HG02870 (cell line): ENCODE measurements at regions not wholly inside any gene's neighbourhood (a gene's known extent, or its start where the extent isn't known, plus 50 kb on each side); places are given as distances from the start of the nearest gene placed in this dataset.

Experiments used
- ATAC-seq: cut with Tn5 transposase; IDR thresholded peaks from one replicate; pipeline ENCODE4 v1.9.1; 2021; ENCODE audit warnings: mild to moderate bottlenecking, moderate library complexity; ENCODE audit not compliant: unreplicated experiment

DNA sequence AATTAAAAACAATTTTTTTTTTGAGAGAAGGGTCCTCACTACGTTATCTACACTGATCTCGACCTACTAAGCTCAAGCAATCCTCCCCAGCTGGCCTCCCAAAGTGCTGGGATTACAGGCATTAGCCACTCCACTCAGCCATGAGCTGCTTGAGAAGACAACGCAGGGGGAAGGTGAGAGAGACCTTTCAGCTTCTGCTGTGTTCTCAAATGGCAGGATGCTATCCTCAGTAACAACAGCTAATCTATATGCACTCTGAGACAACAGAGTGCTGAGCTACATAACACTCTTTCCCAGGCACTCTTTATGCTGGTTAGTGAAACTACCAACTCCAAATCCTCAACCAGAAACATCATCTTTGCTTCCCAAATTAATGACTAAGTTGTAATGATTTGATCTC, 526.1 kb downstream of the CCER1 start:
- ATAC-seq, result no peak

DNA sequence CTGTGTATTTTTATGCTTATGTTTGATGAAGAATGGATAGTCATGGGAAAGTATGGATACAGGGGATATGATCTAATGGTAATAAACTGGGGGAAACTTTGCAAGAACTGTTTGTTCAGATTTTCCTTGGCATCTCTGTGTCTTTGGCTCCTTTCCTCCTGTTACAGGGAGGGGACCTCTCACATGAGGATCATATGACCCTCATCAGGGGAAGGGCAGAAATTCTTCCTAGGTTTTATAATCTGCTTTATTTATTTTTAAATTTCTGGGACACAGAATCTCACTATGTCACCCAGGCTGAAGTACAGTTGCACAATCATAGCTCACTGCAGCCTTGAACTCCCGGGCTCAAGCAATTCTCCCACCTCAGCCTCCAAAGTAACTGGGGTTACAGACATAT, 526.5 kb downstream of the CCER1 start:
- ATAC-seq, result no peak

DNA sequence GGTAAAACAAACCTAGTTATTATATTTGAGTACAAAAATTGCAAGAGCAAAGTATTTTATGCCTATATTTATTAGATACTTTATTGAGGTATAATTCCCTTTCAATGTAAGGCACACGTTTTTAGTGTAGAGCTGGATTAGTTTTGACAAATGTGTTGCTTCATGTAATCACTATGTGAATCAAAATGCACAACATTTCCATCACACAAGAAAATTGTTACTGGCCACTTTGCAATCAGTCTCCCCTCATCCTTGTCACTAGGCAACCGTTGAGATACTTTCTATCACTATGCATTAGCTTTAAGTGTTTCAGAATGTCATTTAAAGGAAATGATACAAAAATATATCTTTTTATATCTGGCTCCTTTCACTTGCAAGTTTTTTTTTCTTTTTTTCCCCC, 531.0 kb downstream of the CCER1 start:
- ATAC-seq, result no peak

DNA sequence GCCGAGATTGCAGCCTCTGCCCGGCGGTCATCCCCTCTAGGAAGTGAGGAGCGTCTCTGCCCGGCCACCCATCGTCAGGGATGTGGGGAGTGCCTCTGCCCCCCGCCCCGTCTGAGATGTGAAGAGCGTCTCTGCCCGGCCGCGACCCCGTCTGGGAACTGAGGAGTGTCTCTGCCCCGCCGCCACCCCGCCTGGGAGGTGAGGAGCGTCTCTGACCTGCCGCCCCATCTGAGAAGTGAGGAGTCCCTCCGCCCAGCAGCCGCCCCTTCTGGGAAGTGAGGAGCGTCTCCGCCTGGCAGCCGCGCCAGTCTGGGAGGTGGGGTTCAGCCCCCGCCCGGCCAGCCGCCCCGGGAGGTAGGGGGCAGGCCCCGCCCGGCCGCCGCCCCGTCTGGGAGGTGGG, 544.0 kb downstream of the CCER1 start:
- ATAC-seq, result no peak

DNA sequence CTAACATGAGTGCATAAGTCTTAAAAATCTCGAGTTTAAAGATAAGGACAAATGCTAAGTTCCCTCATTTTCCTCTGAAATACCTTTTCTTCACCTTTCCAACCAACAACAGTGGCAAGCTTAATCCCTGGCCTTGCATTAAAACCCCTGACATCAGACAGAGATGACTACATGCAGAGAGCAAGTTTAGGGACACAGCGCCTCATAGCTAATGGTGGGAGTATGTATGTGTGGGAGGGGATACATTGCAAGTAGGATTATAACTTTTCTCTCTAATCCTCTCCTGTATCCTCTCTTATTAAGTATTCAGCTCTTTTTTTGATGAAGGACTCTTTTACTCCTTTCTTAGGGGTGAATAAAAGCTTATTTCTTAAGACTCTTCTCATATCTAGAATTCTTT, 547.1 kb downstream of the CCER1 start:
- ATAC-seq, result no peak

DNA sequence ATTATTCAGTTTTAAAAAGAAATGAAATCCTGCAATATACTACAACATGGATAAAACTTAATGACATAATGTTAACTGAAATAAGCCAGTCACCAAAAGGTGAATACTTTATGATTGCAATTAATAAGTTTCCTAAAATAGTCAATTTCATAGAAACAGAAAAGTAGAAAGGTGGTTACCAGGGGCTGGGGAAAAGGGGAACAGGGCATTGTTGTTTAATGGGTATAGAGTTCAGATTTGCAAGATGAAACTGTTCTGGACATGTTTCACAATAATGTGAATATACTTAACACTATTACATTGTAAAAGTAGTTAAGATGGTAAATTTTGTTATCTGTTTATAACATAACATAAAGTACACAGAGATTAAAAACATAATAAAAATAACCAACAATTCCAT, 550.9 kb downstream of the CCER1 start:
- peak; percentile 67 for ATAC-seq

DNA sequence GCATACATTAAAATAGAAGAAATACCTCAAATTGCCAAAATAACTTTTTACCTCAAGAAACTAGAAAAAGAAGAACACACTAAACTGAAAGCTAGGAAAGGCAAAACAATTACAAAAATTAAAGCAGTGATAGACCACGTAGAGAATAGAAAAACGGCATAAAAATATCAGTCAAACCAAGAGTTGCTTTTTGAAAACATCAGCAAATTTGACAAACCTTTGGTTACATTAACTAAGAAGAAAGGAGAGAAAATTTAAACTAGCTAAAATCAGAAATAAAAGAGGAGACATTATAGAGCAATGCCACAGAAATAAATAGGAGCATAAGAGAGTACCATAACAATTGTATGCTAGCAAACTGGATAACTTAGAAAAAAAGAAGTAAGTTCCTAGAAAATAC, 553.8 kb downstream of the CCER1 start:
- ATAC-seq, result no peak

DNA sequence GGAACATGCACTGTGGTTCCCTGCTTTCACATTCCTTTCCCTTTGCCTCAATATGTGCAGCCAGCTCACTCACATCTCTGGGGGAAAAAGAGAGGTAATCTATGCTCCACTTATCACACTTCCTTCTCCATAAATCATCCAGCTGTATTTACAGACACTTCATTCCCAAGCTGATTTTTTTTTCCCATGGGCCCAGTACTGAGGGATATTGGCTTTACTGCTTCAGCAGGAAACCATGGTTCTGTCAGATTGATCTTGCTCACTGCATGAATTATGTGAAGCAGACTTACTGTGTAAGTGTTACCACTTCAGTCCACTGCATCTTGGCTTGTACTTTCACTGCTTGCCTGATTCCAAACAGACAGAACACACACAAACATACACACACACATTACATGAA, 555.6 kb downstream of the CCER1 start:
- ATAC-seq, result no peak

DNA sequence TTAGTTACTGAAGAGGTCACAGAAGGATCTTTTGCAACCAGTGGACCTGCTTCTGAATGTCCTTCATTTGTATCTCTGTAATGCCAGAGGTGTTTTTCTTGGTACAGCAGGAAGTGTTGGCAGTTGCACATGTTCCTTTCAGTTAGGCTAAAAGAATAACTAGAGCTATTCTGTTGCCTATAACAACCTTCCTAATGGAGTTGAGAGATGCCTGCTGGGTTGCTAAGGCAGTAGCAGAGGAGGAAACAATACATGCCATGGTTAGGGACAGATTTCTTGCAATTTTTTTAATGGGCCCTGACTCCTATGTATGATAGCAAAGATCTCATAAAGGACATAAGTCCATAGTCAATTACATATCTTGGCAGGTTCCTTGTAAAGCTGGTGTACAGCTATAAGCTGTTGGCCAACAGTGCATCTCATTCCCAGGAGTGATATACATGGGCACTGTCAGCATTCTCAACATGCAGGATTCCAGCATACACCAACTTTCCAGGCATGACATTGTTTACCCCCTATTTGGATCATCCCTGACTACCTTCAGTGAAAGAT, 556.6 kb downstream of the CCER1 start:
- ATAC-seq, result no peak

DNA sequence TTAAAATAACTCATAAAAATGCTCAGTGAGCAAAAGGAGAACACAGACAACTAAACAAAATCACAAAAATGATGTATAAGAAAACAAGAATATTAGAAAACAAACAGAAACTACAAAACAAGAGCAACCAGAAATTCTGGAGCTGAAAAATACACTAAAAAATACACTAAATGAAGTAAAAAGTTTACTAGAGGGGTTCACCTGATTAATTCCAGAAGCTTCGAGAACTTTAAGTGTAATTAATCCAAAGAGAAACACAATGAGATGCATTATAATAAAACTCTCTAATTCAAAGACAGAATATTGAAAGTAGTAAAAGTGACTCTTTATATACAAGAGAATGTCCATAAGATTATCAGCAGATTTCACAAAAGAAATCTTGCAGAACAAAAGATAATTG, 558.4 kb downstream of the CCER1 start:
- ATAC-seq, result no peak

DNA sequence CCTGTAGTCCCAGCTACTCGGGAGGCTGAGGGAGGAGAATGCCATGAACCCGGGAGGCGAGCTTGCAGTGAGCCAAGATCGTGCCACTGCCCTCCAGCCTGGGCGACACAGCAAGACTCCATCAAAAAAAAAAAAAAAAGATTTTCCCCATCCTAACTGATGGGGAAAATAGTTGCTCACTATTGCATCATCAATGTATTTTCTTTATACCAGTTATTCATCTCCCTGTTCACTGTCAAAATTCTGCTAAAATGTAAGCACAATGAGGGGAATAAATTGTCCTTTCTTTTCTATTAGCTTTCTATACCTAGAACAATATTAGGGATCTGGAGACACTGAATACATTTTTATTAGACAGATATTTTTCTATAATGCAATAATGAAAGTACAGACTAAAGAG, 561.3 kb downstream of the CCER1 start:
- ATAC-seq, result no peak

DNA sequence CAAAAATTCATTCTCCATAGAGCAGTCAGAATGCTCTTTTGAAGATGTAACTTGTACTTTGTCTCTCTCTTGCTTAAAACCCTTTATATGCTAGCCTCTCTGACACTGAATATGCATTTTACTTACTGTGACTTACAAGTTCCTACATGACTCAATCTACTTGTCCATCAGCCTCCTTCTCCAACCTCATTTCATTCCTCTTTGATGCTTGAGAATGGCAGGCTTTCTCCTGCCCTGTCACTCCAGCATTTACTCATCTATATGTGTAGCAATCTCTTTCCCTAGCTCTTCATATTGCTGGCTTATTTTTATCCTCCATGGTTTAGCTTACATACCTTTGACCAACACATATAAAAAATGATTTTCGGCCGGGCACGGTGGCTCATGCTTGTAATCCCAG, 561.9 kb downstream of the CCER1 start:
- ATAC-seq, result no peak

DNA sequence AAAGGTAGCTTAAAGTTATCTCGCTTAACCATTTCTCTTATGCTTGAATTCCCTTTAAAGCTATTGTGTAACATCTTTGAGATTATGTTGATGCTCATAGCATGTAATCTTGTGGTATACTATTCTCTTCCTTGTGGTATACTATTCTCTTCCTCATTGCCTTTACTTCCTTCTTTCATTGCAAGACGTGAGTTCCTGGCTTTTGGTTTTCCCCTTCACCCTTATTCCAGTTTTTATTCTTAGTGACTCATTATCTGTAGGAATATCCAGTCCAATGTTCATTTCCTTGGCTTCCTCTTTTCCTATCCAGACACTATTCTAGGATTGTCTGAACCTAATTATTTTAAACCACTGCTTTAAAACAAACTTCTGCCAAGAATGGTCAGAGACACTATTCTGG, 564.0 kb downstream of the CCER1 start:
- no peak for ATAC-seq

DNA sequence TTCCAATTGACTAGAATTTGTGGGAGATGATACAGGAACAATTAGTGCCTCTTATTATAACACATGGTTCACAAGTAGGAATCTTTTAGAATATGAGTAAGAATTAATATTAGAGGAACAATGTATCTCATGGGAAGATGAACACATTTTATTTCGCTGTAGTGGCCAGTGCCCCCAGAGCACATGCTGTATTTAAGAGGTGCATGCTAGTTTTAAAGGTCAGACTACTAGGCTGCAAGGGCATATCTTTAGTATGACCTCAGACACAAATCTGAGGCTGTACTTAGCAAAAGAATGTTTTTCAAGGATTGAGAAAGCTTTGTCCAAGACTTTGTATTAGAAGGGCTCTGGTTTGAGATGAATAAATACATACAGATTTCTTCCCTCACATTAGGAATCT, 586.9 kb downstream of the CCER1 start:
- no peak for ATAC-seq

DNA sequence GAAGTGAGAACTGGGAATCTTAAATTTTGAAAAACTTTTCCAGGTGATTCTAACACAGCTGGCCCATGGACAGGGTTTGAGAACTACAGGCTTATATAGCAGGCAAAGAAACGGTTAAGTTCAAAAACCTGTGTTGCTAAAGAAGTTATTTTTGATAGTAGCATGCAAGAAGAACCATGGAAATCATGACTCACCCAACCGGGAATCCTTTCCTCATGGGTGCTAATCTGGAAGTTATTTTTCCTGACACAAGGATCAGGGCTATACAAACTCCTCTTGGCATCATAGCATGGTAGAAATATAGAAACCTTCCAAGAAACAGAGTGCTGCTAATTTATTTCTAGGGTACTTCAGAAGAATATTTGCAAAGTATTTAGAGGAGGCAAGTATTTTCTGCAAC, 588.7 kb downstream of the CCER1 start:
- ATAC-seq, result no peak

DNA sequence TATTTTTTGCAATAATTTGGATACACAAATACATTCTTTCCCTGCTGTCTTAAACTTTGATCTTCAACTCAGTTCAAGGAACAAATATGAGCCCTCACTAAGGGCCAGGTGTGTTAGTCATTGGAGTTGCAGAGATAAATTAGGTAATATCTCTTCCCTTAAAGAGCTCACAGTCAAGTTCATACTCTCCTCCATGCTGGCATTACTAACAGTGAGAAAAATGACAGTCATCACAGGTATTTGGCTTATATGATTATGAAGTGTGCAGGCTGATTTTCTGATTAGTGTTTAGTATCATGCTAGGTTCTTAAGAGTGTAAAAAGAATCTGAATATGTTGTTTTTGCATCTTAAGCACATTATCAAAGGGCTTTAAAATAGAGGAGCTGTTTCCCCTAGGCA, 594.7 kb downstream of the CCER1 start:
- no peak for ATAC-seq

DNA sequence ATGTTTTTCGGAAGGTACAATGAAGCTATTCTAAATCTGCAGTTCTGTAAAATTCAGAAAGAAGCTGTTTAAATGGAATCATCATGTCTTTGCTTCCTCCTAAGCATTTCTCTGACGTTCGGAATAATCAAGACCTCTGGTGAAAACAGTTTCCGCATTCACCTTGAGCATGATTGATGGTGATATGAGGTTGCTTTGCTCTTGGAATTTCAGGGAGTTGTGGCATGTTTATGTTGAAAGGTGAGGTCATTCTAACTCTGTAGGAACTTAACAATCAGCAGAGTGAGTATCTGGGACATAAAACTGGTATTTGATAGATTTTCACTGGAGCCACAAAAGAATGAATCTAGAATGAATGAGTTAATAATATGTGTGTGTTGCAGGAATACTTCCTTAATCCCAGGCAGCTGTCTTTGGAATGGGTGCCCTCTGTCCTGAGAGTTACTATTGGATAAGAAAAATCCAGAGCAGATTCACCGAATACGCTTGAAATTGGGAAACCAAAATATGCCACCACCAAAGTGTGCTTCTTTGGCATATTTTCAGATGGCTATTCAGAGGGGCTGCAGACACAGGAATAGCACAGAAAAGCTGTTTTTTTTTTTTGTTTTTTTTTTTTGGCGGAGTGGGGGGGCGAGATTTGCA, 599.1 kb downstream of the CCER1 start:
- ATAC-seq, result no peak

DNA sequence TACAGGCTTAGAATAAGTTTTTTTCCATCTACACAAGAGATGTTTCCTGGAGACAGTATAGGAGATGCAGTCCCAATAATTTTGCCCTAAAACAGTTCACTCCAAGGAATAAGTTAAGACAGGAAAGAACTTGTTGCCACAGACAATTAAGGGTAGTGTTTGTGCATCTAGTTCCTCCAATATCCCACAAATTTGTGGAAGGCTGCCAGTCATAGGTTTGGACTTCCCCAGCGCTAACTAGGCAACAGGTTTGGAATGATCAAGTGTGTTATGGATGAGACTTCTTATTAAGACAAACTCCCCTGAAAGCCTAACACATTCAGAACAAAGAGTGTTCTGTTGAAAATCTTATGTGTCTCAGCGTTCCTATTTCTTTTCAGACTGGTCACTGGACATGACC, 611.0 kb downstream of the CCER1 start:
- no peak for ATAC-seq

DNA sequence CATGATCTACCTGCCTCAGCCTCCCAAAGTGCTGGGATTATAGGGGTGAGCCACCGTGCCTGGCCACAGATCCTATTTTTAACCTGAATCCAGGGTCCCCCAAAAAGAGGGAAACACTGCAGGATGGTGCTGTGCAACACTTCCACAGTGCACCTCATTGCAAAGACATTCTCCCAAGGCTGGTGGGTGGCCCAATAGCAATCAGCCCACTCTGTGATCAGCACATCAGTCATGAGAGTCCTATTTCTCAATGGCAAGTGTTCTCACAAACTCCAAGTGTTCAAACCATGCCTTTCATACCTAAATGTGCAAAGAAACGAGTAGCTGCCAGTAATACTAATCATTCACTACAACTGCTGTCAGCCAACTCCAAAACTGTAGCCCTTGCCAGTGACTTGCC, 612.9 kb downstream of the CCER1 start:
- no peak for ATAC-seq

DNA sequence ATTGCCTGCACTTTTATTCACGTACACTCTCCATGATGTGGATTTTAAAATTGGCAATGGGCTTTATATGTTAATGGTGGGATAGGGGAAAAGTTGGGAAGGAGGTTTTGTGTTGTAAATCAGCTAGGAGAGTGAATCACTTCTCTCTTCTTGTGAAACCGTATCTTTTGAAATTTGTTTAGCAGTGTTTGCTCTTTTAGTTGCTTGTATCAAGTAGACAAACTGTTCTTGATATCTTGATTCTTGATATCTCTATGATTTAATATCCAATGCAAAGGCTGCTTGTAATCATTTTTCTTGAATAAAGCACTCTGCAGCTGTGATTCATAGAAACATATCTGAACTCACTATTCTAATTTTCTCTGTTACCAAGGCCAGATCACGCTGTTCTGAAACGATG, 615.1 kb downstream of the CCER1 start:
- ATAC-seq, result no peak

DNA sequence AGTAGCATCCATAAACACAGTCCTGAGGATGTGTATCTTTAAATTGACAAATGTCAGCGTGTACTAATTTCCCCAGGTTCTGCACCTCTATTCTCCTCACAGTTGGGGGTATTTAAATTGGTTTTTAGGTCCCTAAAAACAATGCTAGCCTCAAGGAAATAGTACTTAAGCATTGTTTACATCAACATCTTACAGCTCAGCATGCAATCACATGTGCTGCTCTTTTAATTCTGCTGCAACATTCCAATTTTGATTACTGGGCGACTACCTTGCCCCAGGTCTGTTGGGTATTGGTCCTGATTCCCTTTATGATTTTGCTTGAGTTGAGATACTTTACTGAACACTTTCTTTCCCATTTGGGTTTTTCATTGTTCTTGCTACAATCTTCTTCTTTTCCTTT, 616.6 kb downstream of the CCER1 start:
- ATAC-seq, result no peak

DNA sequence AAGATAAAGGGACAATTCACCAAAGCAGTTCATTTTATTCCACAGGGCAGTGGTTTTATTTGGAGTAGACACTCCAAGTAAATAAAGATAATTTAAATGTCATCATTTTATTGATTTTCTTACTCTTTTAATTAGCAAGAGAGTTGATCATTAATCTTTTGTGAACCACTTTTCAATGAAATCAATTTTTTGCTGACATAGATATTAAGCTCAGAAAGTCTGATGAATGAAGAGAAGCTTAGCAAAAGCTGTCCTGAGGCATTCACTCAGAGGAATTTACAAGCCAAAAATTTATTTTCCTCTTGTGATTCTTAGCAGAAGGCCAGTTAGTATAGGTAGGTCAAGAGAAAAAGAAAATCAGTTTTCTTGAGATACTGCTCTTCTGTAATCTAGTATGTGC, 618.0 kb downstream of the CCER1 start:
- no peak for ATAC-seq

DNA sequence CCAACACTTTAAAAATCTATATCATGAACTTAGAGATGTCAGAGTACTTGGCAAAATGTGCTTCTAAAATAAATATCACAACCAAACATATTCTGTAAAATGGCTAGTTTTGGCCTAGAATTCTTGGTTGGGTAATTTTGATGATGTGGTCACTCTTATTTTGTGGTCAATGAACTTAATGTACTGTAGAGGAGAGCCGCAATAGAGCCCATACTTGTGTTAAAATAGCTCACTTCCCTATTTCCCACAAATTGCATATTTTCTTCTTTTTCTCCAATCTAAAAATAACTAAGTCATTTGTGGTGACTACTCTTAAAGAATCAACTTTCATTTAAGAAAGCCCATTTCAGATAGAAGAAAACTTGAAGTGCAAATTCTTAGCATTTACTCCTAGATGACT, 619.4 kb downstream of the CCER1 start:
- ATAC-seq, result no peak
